ENCODE measurements at regions not wholly inside any gene's neighbourhood (a gene's known extent, or its start where the extent isn't known, plus 50 kb on each side); places are given as distances from the start of the nearest gene placed in this dataset.

- no peak overlapping the region for H3K27ac Mint-ChIP-seq
- POLR2A ChIA-PET, result no interaction called here
Observed at GRCh38 chr11:30712749-30713148, 126.6 kb upstream of the MPPED2 start.

DNA sequence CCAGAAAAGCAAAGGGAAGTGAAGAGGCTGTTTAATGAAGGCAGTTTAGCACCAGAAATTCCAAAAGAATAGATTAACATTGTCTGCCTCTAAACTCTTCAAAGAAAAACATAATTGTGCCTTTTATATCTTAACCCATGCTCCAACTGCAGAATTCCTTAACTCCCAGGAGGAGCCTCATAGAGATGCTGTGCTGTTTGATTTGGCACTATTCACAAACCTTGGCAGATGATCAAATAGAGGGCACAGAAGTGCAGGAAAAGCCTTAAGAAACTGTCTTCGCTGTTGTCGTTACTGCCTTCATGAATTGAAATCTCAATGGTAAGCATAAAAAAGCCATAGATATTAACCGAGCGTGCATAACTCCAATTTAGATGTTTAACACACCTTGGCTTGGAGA is 124.1 kb upstream of the MPPED2 start:
- TF ChIP-seq, protein P1, sequence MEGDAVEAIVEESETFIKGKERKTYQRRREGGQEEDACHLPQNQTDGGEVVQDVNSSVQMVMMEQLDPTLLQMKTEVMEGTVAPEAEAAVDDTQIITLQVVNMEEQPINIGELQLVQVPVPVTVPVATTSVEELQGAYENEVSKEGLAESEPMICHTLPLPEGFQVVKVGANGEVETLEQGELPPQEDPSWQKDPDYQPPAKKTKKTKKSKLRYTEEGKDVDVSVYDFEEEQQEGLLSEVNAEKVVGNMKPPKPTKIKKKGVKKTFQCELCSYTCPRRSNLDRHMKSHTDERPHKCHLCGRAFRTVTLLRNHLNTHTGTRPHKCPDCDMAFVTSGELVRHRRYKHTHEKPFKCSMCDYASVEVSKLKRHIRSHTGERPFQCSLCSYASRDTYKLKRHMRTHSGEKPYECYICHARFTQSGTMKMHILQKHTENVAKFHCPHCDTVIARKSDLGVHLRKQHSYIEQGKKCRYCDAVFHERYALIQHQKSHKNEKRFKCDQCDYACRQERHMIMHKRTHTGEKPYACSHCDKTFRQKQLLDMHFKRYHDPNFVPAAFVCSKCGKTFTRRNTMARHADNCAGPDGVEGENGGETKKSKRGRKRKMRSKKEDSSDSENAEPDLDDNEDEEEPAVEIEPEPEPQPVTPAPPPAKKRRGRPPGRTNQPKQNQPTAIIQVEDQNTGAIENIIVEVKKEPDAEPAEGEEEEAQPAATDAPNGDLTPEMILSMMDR (IDR thresholded peaks at IDR 0.05), result no peak
- no peak for TF ChIP-seq EZH2 (IDR thresholded peaks at IDR 0.05; ENCODE audit: borderline replicate concordance, insufficient read depth, low read depth, low read length, poor library complexity, severe bottlenecking)
- CTCF ChIA-PET, result no interaction called here

More at GRCh38 chr11:30712749-30713148, 126.6 kb upstream of the MPPED2 start:
- H3K27me3 ChIP-seq (replicated peaks in 1 of 4; ENCODE audit: control extremely low read depth in 1 of 4, control insufficient read depth in 3 of 4, insufficient read depth in 4 of 4, low read length in 3 of 4), result no peaks in the 10 kb centered on the region
- H2AFZ ChIP-seq (ENCODE audit: insufficient read depth, low read depth, low read length, poor library complexity, severe bottlenecking), result no peak overlapping the region
- Mint-ChIP-seq H3K4me3 (no peak overlapping the region), H3K9me3 (ENCODE audit: insufficient read depth) (no peaks in the 10 kb centered on the region), H3K27me3 (no peaks in the 10 kb centered on the region), H3K4me1 (no peaks in the 10 kb centered on the region)
- H3K36me3 ChIP-seq (replicated peaks in 1 of 2; ENCODE audit: control extremely low read depth in 1 of 2, control insufficient read depth in 1 of 2, extremely low read depth in 1 of 2, insufficient read depth in 2 of 2, low read length in 1 of 2), result no peaks in the 10 kb centered on the region
- no peaks in the 10 kb centered on the region for H4K20me1 ChIP-seq (ENCODE audit: control insufficient read depth, insufficient read depth, low read length, poor library complexity, severe bottlenecking)
- no peak overlapping the region for H3K4me3 ChIP-seq (ENCODE audit: control extremely low read depth in 1 of 5, extremely low read depth in 1 of 5, insufficient read depth in 1 of 5, low read depth in 2 of 5, low read length in 4 of 5)
- no peak for TF ChIP-seq EZH2 (IDR thresholded peaks at IDR 0.05; ENCODE audit: borderline replicate concordance, insufficient read depth, low read depth, low read length, poor library complexity, severe bottlenecking)
- TF ChIP-seq, protein P1 (IDR thresholded peaks at IDR 0.05), result no peak
- WGBS (ENCODE audit: insufficient coverage), result 88% methylated on average over 2 of the region's 2 CpGs
- no peaks in the 10 kb centered on the region for H3K79me2 ChIP-seq (ENCODE audit: control insufficient read depth, insufficient read depth, low read length)
- no peak overlapping the region for H3K9ac ChIP-seq (ENCODE audit: low read length)
- DNase-seq (no peak), ATAC-seq (ENCODE audit: low read depth) (no peak)
- CTCF ChIA-PET, result no interaction called here
- no peaks in the 10 kb centered on the region for H3K4me1 ChIP-seq (ENCODE audit: control insufficient read depth in 2 of 2, insufficient read depth in 2 of 2, low read length in 2 of 2)
- intact Hi-C loops (cut with micrococcal nuclease), result no loop called here
- no peak overlapping the region for H3K4me2 ChIP-seq (replicated peaks; ENCODE audit: low read depth, low read length, poor library complexity, severe bottlenecking)
- no peaks in the 10 kb centered on the region for H3K9me3 ChIP-seq (ENCODE audit: control extremely low read depth in 1 of 3, control insufficient read depth in 2 of 3, insufficient read depth in 1 of 3, low read length in 2 of 3)
- H3K27ac ChIP-seq (ENCODE audit: low read length in 2 of 2), result no peak overlapping the region

More for the DNA sequence above, 124.1 kb upstream of the MPPED2 start:
- intact Hi-C loops (cut with micrococcal nuclease), result no loop called here
- Histone ChIP-seq H2AFZ (ENCODE audit: insufficient read depth, low read depth, low read length, poor library complexity, severe bottlenecking) (no peak overlapping the region), H3K9me3 (ENCODE audit: control extremely low read depth in 1 of 3, control insufficient read depth in 2 of 3, insufficient read depth in 1 of 3, low read length in 2 of 3) (no peaks in the 10 kb centered on the region), H3K27ac (ENCODE audit: low read length in 2 of 2) (no peak overlapping the region), H3K27me3 (replicated peaks in 1 of 4; ENCODE audit: control extremely low read depth in 1 of 4, control insufficient read depth in 3 of 4, insufficient read depth in 4 of 4, low read length in 3 of 4) (no peaks in the 10 kb centered on the region), H3K36me3 (replicated peaks in 1 of 2; ENCODE audit: control extremely low read depth in 1 of 2, control insufficient read depth in 1 of 2, extremely low read depth in 1 of 2, insufficient read depth in 2 of 2, low read length in 1 of 2) (no peaks in the 10 kb centered on the region), H4K20me1 (ENCODE audit: control insufficient read depth, insufficient read depth, low read length, poor library complexity, severe bottlenecking) (no peaks in the 10 kb centered on the region), H3K4me1 (ENCODE audit: control insufficient read depth in 2 of 2, insufficient read depth in 2 of 2, low read length in 2 of 2) (no peaks in the 10 kb centered on the region), H3K4me2 (replicated peaks; ENCODE audit: low read depth, low read length, poor library complexity, severe bottlenecking) (no peak overlapping the region), H3K79me2 (ENCODE audit: control insufficient read depth, insufficient read depth, low read length) (no peaks in the 10 kb centered on the region), H3K9ac (ENCODE audit: low read length) (no peak overlapping the region), H3K4me3 (ENCODE audit: control extremely low read depth in 1 of 5, extremely low read depth in 1 of 5, insufficient read depth in 1 of 5, low read depth in 2 of 5, low read length in 4 of 5) (no peak overlapping the region)
- no peak for ATAC-seq (ENCODE audit: low read depth)
- WGBS (ENCODE audit: insufficient coverage), result 100% methylated on average over 2 of the region's 4 CpGs
- H3K9me3 Mint-ChIP-seq (ENCODE audit: insufficient read depth), result no peaks in the 10 kb centered on the region
- no peak overlapping the region for H3K27ac Mint-ChIP-seq
- no peaks in the 10 kb centered on the region for H3K4me1 Mint-ChIP-seq
- POLR2A ChIA-PET, result no interaction called here
- H3K4me3 Mint-ChIP-seq, result no peak overlapping the region
- DNase-seq, result no peak
- no peaks in the 10 kb centered on the region for H3K27me3 Mint-ChIP-seq
